CD14-positive monocyte (primary cell): ENCODE measurements at regions not wholly inside any gene's neighbourhood (a gene's known extent, or its start where the extent isn't known, plus 50 kb on each side); places are given as distances from the start of the nearest gene placed in this dataset. TPM values are rescaled to one million over a fixed set of nuclear protein-coding genes. Genes with fewer than 3 reads are reported as not detected.

Experiments
- DNase-seq, 3 donors: peaks; one replicate each; pipeline ENCODE4 v3.0.0-alpha.2; 2011 to 2022
- H2AFZ ChIP-seq: 2 replicates; pipeline ENCODE4 v1.6.0; 2012; ENCODE audit warnings: mild to moderate bottlenecking, low read depth, low read length, inconsistent platforms; ENCODE audit not compliant: insufficient read depth, poor library complexity, severe bottlenecking
- H3K27ac ChIP-seq, 2 donors: 1 replicate in 1 of 2; 2 replicates in 1 of 2; pipeline ENCODE4 v1.5.1; 2012 to 2013; ENCODE audit warnings: low read length in 2 of 2, control low read depth in 1 of 2, inconsistent platforms in 1 of 2, low read depth in 1 of 2, mild to moderate bottlenecking in 1 of 2
- H3K27me3 ChIP-seq, 2 donors: one replicate each; pipeline versions ENCODE4 v1.6.0 to v1.6.1; 2011 to 2013; ENCODE audit warnings: low read length in 2 of 2; ENCODE audit not compliant: control insufficient read depth in 2 of 2, insufficient read depth in 2 of 2
- H3K36me3 ChIP-seq, 2 donors: replicated peaks in 1 of 2; 1 replicate in 1 of 2; 2 replicates in 1 of 2; pipeline versions ENCODE4 v1.5.1 to v1.6.1; 2012 to 2013; ENCODE audit warnings: low read length in 2 of 2, control low read depth in 1 of 2, inconsistent platforms in 1 of 2, mild to moderate bottlenecking in 1 of 2; ENCODE audit not compliant: insufficient read depth in 2 of 2, control insufficient read depth in 1 of 2
- H3K4me1 ChIP-seq, 2 donors: 1 replicate in 1 of 2; 2 replicates in 1 of 2; pipeline versions ENCODE4 v1.5.1 to v1.6.1; 2012 to 2013; ENCODE audit warnings: low read length in 2 of 2, control low read depth in 1 of 2, inconsistent platforms in 1 of 2, mild to moderate bottlenecking in 1 of 2, moderate library complexity in 1 of 2; ENCODE audit not compliant: insufficient read depth in 2 of 2, control insufficient read depth in 1 of 2
- H3K4me2 ChIP-seq: replicated peaks from 2 replicates; pipeline ENCODE3; 2012; ENCODE audit warnings: low read length, moderate library complexity, mild to moderate bottlenecking; ENCODE audit not compliant: poor library complexity, severe bottlenecking; ENCODE audit errors: extremely low read depth
- H3K4me3 ChIP-seq, 3 experiments: fragments of 200-600 bp in 1 of 3; sonication (generic) in 1 of 3; replicated peaks in 1 of 3; 1 replicate in 2 of 3; 2 replicates in 1 of 3; pipeline ENCODE4 v1.5.1; 2011 to 2013; ENCODE audit warnings: low read length in 3 of 3, mild to moderate bottlenecking in 3 of 3, control low read depth in 2 of 3, low read depth in 2 of 3, inconsistent platforms in 1 of 3, moderate library complexity in 1 of 3
- H3K79me2 ChIP-seq: 2 replicates; pipeline ENCODE4 v1.6.0; 2012; ENCODE audit warnings: mild to moderate bottlenecking, control low read depth, inconsistent platforms, low read length, moderate library complexity; ENCODE audit not compliant: insufficient read depth
- H3K9ac ChIP-seq: 2 replicates; pipeline ENCODE4 v1.6.0; 2017; ENCODE audit warnings: low read length, mild to moderate bottlenecking; ENCODE audit not compliant: insufficient read depth, poor library complexity, severe bottlenecking
- H3K9me3 ChIP-seq, 2 donors: replicated peaks in 1 of 2; 1 replicate in 1 of 2; 2 replicates in 1 of 2; pipeline versions ENCODE4 v1.5.1 to v1.6.1; 2012 to 2013; ENCODE audit warnings: low read length in 2 of 2, control low read depth in 1 of 2; ENCODE audit not compliant: control insufficient read depth in 1 of 2, insufficient read depth in 1 of 2
- H4K20me1 ChIP-seq: 2 replicates; pipeline ENCODE4 v1.6.0; 2012; ENCODE audit warnings: mild to moderate bottlenecking, low read length, control low read depth, moderate library complexity; ENCODE audit not compliant: insufficient read depth
- H3K27ac Mint-ChIP-seq, 7 donors: one replicate each; pipeline ENCODE4 v1.8.0; 2020; ENCODE audit warnings: mild to moderate bottlenecking in 7 of 7, mixed read lengths in 7 of 7, moderate library complexity in 6 of 7, inconsistent platforms in 2 of 7
- H3K27me3 Mint-ChIP-seq, 3 donors: one replicate each; pipeline ENCODE4 v1.8.0; 2021 to 2022; ENCODE audit warnings: low read depth in 3 of 3, mild to moderate bottlenecking in 3 of 3, mixed read lengths in 3 of 3, moderate library complexity in 3 of 3, inconsistent platforms in 1 of 3
- H3K36me3 Mint-ChIP-seq, 2 donors: one replicate each; pipeline ENCODE4 v1.8.0; 2020; ENCODE audit warnings: mixed read lengths in 2 of 2, inconsistent platforms in 1 of 2, mild to moderate bottlenecking in 1 of 2
- H3K4me1 Mint-ChIP-seq: one replicate; pipeline ENCODE4 v1.8.0; 2020; ENCODE audit warnings: mild to moderate bottlenecking, mixed read lengths
- H3K4me3 Mint-ChIP-seq, 2 donors: one replicate each; pipeline ENCODE4 v1.8.0; 2020; ENCODE audit warnings: mild to moderate bottlenecking in 2 of 2, mixed read lengths in 2 of 2, moderate library complexity in 1 of 2
- H3K9me3 Mint-ChIP-seq, 7 donors: one replicate each; pipeline ENCODE4 v1.8.0; 2020 to 2022; ENCODE audit warnings: mixed read lengths in 7 of 7, mild to moderate bottlenecking in 6 of 7, moderate library complexity in 6 of 7, inconsistent platforms in 2 of 7
- WGBS: methylation state at CpG from one replicate; pipeline ENCODE4 v1.1.5; 2013; ENCODE audit warnings: missing lambda C conversion rate; ENCODE audit not compliant: insufficient coverage; 5-methylcytosine and 5-hydroxymethylcytosine counted together
- intact Hi-C, 2 donors: fragments of 100-400 bp; cut with micrococcal nuclease; formaldehyde crosslinking; loops; one replicate each; pipeline versions ENCODE4 v1.15.0 to v1.15.1; 2023
- small RNA-seq: library from RNA; depleted of rRNA; stranded (forward); fragments of <200 nt; gene quantifications from one replicate; pipeline ENCODE3, GENCODE V24; 2012; ENCODE audit warnings: low read depth; ENCODE audit not compliant: insufficient read length
- TF ChIP-seq, protein P1 (sequence below): fragments of 200-600 bp; IDR thresholded peaks from one replicate; pipeline ENCODE4 v1.8.0; 2022; ENCODE audit warnings: antibody characterized with exemption, mild to moderate bottlenecking

DNA sequence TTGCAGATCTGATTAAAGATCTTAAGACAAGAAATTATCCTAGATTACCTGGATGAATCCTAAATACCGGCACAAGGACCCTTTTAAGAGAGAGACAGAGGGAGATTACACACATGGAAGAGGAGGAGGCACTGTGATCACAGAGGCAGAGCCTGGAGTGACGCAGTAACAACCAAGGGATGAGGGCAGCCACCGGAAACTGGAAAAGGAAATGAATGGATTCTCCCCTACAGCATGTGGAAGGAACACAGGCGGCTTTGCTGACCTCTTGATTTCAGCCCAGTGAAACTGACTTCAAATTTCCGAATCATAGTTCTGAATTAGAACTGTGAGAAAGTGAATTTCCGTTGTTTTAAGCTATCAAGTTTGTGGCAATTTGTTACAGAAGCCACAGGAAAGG lies 50.2 kb upstream of the IVNS1ABP start:
- no peak for DNase-seq
- Histone ChIP-seq H3K4me2 (no peak overlapping the region), H3K4me1 (no peaks in the 10 kb centered on the region), H3K27ac (no peak overlapping the region), H4K20me1 (no peaks in the 10 kb centered on the region), H3K9ac (no peak overlapping the region), H3K79me2 (no peaks in the 10 kb centered on the region), H2AFZ (no peak overlapping the region), H3K36me3 (no peaks in the 10 kb centered on the region), H3K9me3 (peaks cover 0 to 3% of the 10 kb centered on the region in 2 donors), H3K4me3 (no peak overlapping the region), H3K27me3 (no peaks in the 10 kb centered on the region)
- 80% methylated on average over 1 of the region's 6 CpGs for WGBS
- H3K36me3 Mint-ChIP-seq, result peaks cover 0 to 2% of the 10 kb centered on the region in 2 donors
- peaks cover 2% of the 10 kb centered on the region for H3K4me1 Mint-ChIP-seq
- H3K27ac Mint-ChIP-seq, result peak overlapping the region in 1 of 7 donors; percentile 18
- H3K9me3 Mint-ChIP-seq, result peaks cover 0 to 10% (median 3%) of the 10 kb centered on the region in 7 donors
- intact Hi-C loops, result no loop called here
- TF ChIP-seq, protein P1, sequence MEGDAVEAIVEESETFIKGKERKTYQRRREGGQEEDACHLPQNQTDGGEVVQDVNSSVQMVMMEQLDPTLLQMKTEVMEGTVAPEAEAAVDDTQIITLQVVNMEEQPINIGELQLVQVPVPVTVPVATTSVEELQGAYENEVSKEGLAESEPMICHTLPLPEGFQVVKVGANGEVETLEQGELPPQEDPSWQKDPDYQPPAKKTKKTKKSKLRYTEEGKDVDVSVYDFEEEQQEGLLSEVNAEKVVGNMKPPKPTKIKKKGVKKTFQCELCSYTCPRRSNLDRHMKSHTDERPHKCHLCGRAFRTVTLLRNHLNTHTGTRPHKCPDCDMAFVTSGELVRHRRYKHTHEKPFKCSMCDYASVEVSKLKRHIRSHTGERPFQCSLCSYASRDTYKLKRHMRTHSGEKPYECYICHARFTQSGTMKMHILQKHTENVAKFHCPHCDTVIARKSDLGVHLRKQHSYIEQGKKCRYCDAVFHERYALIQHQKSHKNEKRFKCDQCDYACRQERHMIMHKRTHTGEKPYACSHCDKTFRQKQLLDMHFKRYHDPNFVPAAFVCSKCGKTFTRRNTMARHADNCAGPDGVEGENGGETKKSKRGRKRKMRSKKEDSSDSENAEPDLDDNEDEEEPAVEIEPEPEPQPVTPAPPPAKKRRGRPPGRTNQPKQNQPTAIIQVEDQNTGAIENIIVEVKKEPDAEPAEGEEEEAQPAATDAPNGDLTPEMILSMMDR, result no peak
- H3K4me3 Mint-ChIP-seq, result no peak overlapping the region
- peaks cover 0 to 3% (median 1%) of the 10 kb centered on the region in 3 donors for H3K27me3 Mint-ChIP-seq

Small RNA genes in the stretch of these regions (small RNA-seq; reads per million reads assigned to genes)
- gene MCRIP2P2 (not detected), gene RF00019 (not detected), gene RNU7-183P (not detected)
